ENCODE measurements at regions not wholly inside any gene's neighbourhood (a gene's known extent, or its start where the extent isn't known, plus 50 kb on each side); places are given as distances from the start of the nearest gene placed in this dataset.

GRCh38 chr1:79371802-79372201, 365.3 kb upstream of the ADGRL4 start:
- TF ChIP-seq CTCF (conservative IDR thresholded peaks at IDR 0.05; ENCODE audit: low read depth, low read length), result no peak
- TF ChIP-seq EZH2 (IDR thresholded peaks at IDR 0.05; ENCODE audit: borderline replicate concordance, low read depth, low read length, poor library complexity, severe bottlenecking), result no peak

Measured in A673 (cell line).